Vagina (tissue), 2 donors: ENCODE measurements at regions not wholly inside any gene's neighbourhood (a gene's known extent, or its start where the extent isn't known, plus 50 kb on each side); places are given as distances from the start of the nearest gene placed in this dataset.

Experiments
- DNase-seq, 2 donors: peaks; one replicate each; pipeline ENCODE4 v3.0.0-alpha.2; 2017; ENCODE audit errors: extremely low spot score in 2 of 2
- H3K27ac ChIP-seq: fragments of 200-600 bp; sonication (generic); one replicate; pipeline ENCODE4 v1.5.1; 2019
- H3K27me3 ChIP-seq: fragments of 200-600 bp; sonication (generic); one replicate; pipeline ENCODE4 v1.5.1; 2019
- H3K36me3 ChIP-seq, 2 donors: fragments of 200-600 bp; sonication (generic); one replicate each; pipeline ENCODE4 v1.5.1; 2017 to 2019
- H3K4me1 ChIP-seq: fragments of 200-600 bp; sonication (generic); one replicate; pipeline ENCODE4 v1.5.1; 2019
- H3K4me3 ChIP-seq, 2 donors: fragments of 200-600 bp; sonication (generic); 1 replicate in 1 of 2; 2 replicates in 1 of 2; pipeline ENCODE4 v1.5.1; 2016 to 2019
- H3K9me3 ChIP-seq: fragments of 200-600 bp; sonication (generic); one replicate; pipeline ENCODE4 v1.5.1; 2019
- CTCF ChIP-seq, 3 experiments: fragments of 450-650 bp in 2 of 3; fragments of 200-600 bp in 1 of 3; sonication (generic) in 1 of 3; IDR thresholded peaks; one replicate each; pipeline ENCODE4 v1.5.1; 2017 to 2019; ENCODE audit warnings: antibody characterized with exemption in 3 of 3, mild to moderate bottlenecking in 2 of 3, moderate library complexity in 2 of 3
- POLR2A ChIP-seq, 2 donors: fragments of 450-650 bp; IDR thresholded peaks; one replicate each; pipeline ENCODE4 v1.6.1; 2017; ENCODE audit warnings: antibody characterized with exemption in 2 of 2, mild to moderate bottlenecking in 2 of 2, moderate library complexity in 2 of 2
- POLR2AphosphoS5 ChIP-seq, 2 donors: sonication (generic); formaldehyde crosslinking; IDR thresholded peaks; one replicate each; pipeline ENCODE4 v1.9.0; 2017; ENCODE audit warnings: antibody characterized with exemption in 2 of 2, mild to moderate bottlenecking in 2 of 2, low read depth in 1 of 2; ENCODE audit not compliant: insufficient read depth in 1 of 2
- intact Hi-C: fragments of 100-400 bp; cut with DNase I; formaldehyde crosslinking; loops from one replicate; pipeline ENCODE4 v1.15.1; 2023

- intact Hi-C loops = no loop called here
- no peak for DNase-seq
- no peaks in the 10 kb centered on the region for H3K4me1 ChIP-seq
- no peak overlapping the region for H3K4me3 ChIP-seq
- no peaks in the 10 kb centered on the region for H3K27me3 ChIP-seq
- TF ChIP-seq POLR2AphosphoS5 (IDR thresholded peaks at IDR 0.05; ENCODE audit: insufficient read depth in 1 of 2, low read depth in 1 of 2) (no peak), POLR2A (IDR thresholded peaks at IDR 0.05) (no peak), CTCF (IDR thresholded peaks at IDR 0.05) (no peak)
- no peaks in the 10 kb centered on the region for H3K36me3 ChIP-seq
- H3K27ac ChIP-seq = no peak overlapping the region
- H3K9me3 ChIP-seq = no peaks in the 10 kb centered on the region
These were observed 146.8 kb downstream of the MTX2 start for GRCh38 chr2:176415937-176416499.

DNA sequence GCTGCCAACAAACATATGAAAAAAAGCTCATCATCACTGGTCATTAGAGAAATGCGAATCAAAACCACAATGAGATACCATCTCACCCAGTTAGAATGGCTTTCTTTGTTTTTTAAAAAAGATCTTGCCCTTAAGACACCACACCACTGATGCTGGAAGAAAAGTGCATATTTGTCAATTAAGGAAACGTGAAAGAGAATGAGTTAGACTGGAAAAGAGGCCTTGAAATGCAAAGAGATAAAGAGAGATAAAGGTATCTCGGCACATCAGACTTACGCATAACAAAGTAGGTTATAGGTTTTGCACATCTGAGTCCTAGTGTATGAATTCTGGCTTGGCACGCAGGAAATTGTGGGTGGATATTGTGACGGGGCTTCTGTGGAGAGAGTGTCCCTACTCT is 149.5 kb downstream of the MTX2 start:
- DNase-seq = no peak
- no peaks in the 10 kb centered on the region for H3K27me3 ChIP-seq
- H3K4me1 ChIP-seq = no peaks in the 10 kb centered on the region
- no peaks in the 10 kb centered on the region for H3K36me3 ChIP-seq
- no peak overlapping the region for H3K4me3 ChIP-seq
- intact Hi-C loops = no loop called here
- H3K9me3 ChIP-seq = no peaks in the 10 kb centered on the region
- no peak for TF ChIP-seq POLR2A (IDR thresholded peaks at IDR 0.05)
- no peak for TF ChIP-seq POLR2AphosphoS5 (IDR thresholded peaks at IDR 0.05; ENCODE audit: insufficient read depth in 1 of 2, low read depth in 1 of 2)
- no peak for TF ChIP-seq CTCF (IDR thresholded peaks at IDR 0.05)
- no peak overlapping the region for H3K27ac ChIP-seq

DNA sequence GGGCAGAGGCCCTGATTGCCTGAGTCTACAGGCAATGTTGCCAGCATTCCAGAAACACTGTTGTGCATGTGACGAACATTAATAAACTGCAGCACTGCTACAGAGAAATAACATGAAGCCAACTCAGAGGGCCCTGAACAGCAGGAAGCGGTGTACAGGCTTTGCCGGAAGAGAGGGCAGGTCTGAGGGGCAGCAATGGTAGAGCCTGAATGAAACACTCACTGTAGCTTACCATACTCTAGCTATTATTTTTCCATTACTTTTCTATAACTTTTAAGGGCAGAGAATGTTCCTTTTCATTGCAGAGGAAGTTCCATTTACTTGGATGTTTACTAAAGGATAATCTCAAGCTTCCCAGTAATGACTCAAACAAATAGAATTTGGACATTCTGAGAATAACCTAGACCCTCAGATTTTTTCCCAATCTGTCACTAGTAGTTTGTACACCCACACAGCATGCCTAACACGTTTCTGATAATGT is 150.4 kb downstream of the MTX2 start:
- Histone ChIP-seq H3K9me3 (no peaks in the 10 kb centered on the region), H3K27ac (no peak overlapping the region), H3K27me3 (no peaks in the 10 kb centered on the region), H3K36me3 (no peaks in the 10 kb centered on the region), H3K4me3 (no peak overlapping the region), H3K4me1 (no peaks in the 10 kb centered on the region)
- intact Hi-C loops = no loop called here
- TF ChIP-seq CTCF (IDR thresholded peaks at IDR 0.05) (no peak), POLR2A (IDR thresholded peaks at IDR 0.05) (no peak), POLR2AphosphoS5 (IDR thresholded peaks at IDR 0.05; ENCODE audit: insufficient read depth in 1 of 2, low read depth in 1 of 2) (no peak)
- no peak for DNase-seq

GRCh38 chr2:176421297-176422050 is 152.2 kb downstream of the MTX2 start:
- intact Hi-C loops = no loop called here
- H3K9me3 ChIP-seq = no peaks in the 10 kb centered on the region
- TF ChIP-seq CTCF (IDR thresholded peaks at IDR 0.05) = no peak
- TF ChIP-seq POLR2AphosphoS5 (IDR thresholded peaks at IDR 0.05; ENCODE audit: insufficient read depth in 1 of 2, low read depth in 1 of 2) = no peak
- TF ChIP-seq POLR2A (IDR thresholded peaks at IDR 0.05) = no peak
- no peaks in the 10 kb centered on the region for H3K4me1 ChIP-seq
- H3K27ac ChIP-seq = no peak overlapping the region
- DNase-seq = no peak
- no peaks in the 10 kb centered on the region for H3K36me3 ChIP-seq
- H3K4me3 ChIP-seq = no peak overlapping the region
- no peaks in the 10 kb centered on the region for H3K27me3 ChIP-seq

DNA sequence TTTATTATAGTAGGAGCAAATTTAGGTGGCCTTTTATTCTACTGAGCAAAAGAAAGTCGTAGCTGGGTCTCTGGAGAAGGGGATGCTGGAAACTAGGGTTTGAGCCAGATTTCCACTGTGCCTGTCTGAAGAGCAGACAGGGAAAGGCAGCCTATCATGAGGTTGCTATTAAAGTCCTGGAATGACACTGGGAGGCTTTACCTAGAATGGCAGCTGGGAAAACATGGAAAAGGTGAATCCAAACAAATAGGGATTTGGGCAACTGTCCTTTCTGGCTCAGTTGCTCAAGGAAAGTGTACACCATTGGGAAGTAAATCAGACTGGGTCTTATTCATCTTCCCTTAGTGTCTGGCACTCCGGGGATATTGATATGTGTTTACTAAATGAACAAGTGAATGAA is 154.6 kb downstream of the MTX2 start:
- TF ChIP-seq POLR2A (IDR thresholded peaks at IDR 0.05) = no peak
- no peak for TF ChIP-seq CTCF (IDR thresholded peaks at IDR 0.05)
- H3K27ac ChIP-seq = no peak overlapping the region
- no peaks in the 10 kb centered on the region for H3K27me3 ChIP-seq
- no peaks in the 10 kb centered on the region for H3K9me3 ChIP-seq
- no peaks in the 10 kb centered on the region for H3K36me3 ChIP-seq
- DNase-seq = no peak
- no peak overlapping the region for H3K4me3 ChIP-seq
- no peaks in the 10 kb centered on the region for H3K4me1 ChIP-seq
- intact Hi-C loops = no loop called here
